HG02642 (cell line): ENCODE measurements at regions not wholly inside any gene's neighbourhood (a gene's known extent, or its start where the extent isn't known, plus 50 kb on each side); places are given as distances from the start of the nearest gene placed in this dataset.

ENCODE experiments used
- ATAC-seq: cut with Tn5 transposase; IDR thresholded peaks from one replicate; pipeline ENCODE4 v1.9.1; 2021; ENCODE audit warnings: mild to moderate bottlenecking; ENCODE audit not compliant: unreplicated experiment, poor library complexity

DNA sequence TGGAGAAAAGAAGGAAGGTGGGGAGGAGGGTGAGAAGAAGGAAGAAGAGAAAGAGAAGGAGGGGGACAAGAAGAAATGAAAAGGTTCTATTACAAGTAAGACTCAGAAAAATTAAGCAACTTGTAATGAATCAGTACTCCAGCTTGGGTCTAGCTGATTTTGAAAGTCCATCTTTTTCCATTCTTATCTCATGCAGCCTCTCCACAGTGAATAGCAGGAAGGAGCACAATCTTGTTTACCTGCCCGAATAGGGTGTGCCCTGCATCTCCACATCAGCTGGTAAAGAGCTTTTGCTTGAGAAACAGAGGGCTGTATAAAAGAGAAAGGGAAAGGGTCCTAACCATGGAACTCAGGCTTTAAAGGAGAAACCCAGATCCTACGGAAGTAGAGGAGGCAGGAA, 348.8 kb downstream of the TPBG start:
- no peak for ATAC-seq

- ATAC-seq = no peak
Measured at GRCh38 chr6:82712826-82713225, 349.2 kb downstream of the TPBG start.

GRCh38 chr6:82720992-82721391, 344.6 kb downstream of the UBE3D start:
- no peak for ATAC-seq

- no peak for ATAC-seq
Measured at GRCh38 chr6:82735790-82736189, 329.9 kb downstream of the UBE3D start.

DNA sequence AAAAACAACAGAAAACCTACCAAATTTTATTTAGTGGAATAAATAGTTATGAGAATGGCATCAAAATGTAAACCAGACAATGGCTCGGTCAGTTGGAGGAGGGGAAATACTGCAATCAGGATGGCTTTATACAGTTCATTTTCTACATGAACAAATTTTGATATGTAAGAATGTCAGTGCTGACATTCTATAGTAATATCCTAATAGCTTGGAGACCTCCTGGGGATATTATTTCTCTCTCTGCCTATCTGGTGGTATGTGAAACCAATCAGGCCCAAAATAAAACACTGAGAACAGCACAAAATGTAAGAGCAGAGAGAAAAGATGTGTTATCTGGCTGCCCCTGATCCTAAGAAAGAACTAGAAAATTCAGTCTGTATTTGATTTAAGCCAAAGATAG, 327.7 kb downstream of the UBE3D start:
- ATAC-seq = no peak

GRCh38 chr6:82738773-82739172, 326.9 kb downstream of the UBE3D start:
- ATAC-seq = no peak

DNA sequence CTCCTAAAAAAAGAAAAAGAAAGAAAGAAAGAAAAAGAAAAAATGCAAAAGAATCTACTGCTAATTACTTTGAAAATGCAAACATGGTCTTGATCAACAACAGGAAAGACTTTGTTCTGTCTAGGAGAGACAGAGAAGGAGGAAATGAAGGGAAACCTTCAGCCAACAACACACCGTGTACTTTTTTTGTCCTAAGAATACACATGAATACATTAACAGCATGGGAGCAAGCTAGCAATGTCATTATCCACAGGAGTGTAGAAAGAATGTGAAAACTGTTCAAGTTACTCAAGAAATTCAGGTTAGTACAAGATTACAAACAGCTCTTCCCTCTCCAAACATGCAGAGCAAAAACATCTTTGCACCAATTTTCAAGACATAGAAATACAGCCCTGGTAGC, 326.3 kb downstream of the UBE3D start:
- no peak for ATAC-seq

- no peak for ATAC-seq
Measured at GRCh38 chr6:82740072-82740471, 325.6 kb downstream of the UBE3D start.

GRCh38 chr6:82741325-82741995, 324.2 kb downstream of the UBE3D start:
- no peak for ATAC-seq

DNA sequence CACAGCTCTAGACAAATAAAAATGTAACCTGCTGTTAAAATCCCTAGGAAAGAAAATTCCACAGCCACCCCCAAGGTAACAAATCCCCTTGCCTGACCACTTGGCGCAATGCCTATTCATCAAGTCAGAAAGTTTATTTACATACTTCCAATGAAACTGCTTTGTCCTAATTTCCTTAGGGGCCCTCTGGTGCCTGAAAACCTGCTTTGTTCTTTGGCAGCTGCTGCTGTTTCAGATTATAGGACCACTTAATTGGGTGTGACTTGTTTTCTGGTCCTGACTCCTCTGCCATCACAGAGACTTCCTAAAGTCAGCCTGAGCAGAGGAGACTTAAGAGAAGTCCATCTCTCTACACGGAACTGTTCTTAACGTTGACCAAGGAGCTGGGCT, 323.6 kb downstream of the UBE3D start:
- ATAC-seq = no peak

DNA sequence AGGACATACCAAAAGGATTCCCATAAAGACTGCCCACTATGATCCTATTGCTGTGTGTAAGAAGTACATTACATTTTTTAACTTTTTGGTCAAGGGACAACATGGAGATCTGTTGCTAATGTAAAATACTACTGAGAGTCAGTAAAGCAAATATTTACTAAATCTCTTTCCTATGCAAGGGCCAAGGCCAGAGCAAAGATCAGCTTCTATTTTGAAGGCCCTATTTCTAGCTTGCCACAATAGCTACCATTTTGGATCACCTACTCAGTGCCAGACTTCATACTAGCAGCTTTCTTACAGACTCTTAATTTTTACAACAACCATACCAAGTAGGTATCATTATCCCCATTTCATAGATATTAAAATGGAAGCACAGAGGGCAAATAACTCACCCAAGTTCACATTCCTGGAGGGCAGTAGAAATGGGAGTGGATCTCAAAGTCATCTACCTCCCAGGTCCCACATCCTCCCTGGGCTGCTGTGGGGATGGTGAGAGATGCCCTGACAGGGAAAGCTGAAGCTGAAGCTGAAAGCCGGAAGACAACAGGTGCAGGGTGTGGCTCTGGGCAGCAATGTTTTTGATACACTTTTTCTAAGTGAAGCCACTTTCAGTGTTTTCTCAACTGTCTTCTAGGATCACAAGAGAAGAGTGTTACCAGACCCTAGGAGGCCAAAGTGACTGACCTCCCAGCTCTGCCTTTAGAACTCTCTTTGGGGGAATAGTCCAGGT, 321.2 kb downstream of the UBE3D start:
- ATAC-seq = no peak

- no peak for ATAC-seq
Measured at GRCh38 chr6:82750556-82750955, 315.1 kb downstream of the UBE3D start.

DNA sequence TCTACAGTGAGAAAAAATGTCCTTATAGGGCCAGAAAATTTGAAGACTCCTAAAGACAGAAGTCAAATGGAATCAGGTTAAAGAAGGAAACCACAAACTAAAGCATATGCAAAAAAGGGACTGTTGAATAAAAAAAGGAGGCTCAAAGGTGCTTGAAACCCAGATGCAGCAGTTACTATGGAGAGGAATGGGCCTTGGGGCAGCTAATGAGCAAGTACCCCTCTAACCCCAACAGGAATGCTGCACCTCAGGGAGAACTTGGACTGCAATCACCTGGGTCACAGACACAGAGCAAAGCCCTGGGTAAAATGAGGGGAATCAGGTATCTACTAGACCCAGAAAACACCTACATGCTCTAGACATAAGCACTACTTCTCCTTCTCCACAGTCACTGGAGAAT, 313.9 kb downstream of the UBE3D start:
- no peak for ATAC-seq

DNA sequence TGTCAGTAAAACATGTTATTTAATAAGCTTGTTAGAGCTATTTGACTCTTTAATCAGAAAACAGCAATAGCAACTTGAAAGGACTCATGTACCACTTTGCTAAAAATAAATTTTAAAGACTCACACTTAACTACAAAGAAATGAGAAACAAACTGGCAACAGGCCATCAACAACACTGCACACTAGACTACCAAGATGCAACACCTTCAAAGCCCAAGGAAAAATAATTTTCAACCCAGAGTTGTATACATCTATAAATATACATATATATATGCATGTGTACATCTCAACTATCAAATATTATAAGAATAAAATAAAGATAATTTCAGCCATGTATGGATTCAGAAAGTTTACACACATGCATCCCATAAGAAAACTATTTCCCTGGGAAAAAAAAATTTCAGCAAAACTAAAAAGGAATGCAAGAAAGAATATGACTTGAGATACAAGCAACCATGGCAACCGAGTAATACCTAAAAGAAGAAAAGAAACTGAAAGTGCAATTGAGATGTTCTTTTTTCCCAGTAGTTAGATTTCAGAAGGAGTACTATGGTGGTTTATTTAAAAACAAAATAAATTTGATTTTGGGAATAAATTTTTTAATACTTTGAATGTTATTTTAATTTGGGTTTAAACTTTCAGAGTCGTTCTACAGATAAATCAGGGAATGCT, 303.8 kb downstream of the UBE3D start:
- no peak for ATAC-seq

DNA sequence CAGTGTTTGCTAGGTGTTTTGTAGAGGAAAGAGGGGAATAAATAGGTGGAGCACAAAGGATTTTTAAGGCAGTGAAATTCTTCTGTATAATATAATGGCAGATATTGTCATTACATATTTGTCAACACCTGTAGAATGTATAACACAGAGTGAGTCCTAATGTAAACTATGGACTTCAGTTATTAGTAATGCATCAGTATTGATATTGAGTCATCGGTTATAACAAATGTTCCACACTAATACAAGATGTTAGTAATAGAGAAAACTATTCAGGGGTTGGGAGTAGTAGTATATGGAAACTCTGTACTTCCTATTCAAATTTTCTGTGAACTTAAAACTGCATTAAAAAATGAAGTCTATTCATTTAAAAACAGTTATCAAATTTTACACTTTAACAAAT, 299.2 kb downstream of the UBE3D start:
- no peak for ATAC-seq

DNA sequence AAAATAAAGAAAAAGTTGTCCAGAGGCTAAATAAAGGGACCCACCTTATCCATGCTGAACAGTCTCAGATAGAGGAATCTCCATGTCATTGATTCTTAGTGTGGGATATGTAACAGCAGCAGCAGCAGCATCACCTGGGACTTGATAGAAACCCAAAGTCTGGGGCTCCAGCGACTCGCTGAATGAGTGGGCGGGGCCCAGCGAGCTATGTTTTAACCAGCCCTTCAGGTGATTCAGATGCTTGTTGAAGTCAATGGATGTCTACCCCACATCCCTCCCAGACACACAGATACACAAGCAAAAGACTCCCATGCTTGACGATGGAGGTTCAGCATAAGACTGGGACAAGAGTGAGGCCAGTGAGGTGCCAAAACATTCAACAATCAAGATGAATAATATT, 298.6 kb downstream of the UBE3D start:
- ATAC-seq = no peak

- no peak for ATAC-seq
Measured at GRCh38 chr6:82767447-82767846, 298.2 kb downstream of the UBE3D start.

DNA sequence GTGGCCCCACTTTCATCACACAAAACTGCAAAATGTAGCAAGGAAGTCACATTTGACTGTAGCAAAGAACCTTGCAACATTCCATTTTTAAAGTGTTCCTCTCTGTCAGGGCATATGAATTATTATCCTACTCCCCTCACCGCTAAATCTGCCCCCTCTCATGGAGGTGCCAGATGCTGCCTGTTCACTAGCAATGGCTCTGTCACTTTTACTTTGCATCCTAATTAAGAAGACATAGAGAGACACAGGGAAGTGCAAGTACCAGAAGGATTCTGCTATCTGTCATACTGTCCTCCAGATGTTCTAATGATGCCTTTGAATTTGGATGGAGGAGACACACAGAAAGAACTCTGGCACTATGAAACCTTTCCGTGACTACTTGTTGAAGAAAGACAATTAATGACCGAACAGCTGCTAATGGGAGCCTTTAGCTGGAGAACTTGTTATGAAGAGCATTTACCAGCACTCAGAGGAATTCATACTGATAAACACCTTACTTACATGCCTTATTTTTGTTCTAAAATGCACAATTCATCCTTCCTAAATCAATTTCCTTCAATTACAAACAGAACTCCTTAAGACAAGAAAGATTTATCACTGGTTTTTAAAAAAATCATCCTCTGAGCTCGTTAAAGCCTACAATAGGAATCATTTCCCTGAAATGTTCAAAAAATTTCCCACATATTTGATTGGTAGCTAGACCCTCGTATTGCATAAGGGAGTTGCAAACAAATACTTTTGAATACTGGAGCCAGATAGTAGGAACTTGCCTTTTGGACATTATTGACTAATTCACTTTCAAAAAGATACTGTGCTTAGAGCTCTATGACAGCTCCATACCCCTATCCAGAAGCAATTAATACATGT, 292.6 kb downstream of the UBE3D start:
- no peak for ATAC-seq

- ATAC-seq = no peak
Measured at GRCh38 chr6:82775361-82775760, 290.3 kb downstream of the UBE3D start.

DNA sequence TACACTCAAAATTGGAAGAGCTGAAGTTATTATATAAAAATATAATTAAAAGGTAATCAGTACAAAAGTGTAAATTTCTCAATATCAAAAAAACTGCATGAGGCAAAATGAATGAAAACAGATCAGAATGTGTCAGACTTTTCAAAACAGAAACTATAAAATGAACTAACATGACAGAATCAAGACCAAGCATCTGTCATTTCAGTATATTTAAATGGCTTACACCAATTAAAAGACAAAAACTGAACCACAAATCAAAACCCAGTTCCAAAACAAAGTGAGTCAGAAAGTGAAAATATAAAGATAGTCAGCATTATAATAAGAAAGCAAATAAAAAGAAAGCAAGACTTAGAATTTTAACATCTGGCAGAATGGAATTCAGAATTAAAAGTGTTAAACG, 289.7 kb downstream of the UBE3D start:
- ATAC-seq = no peak

GRCh38 chr6:82779041-82779440, 286.6 kb downstream of the UBE3D start:
- ATAC-seq = no peak
